Keratinocyte (primary cell): ENCODE measurements at regions not wholly inside any gene's neighbourhood (a gene's known extent, or its start where the extent isn't known, plus 50 kb on each side); places are given as distances from the start of the nearest gene placed in this dataset.

Experiments used
- DNase-seq: peaks from one replicate; pipeline ENCODE4 v3.0.0-alpha.2; 2011; ENCODE audit warnings: low read depth, missing footprints, low spot score
- FAIRE-seq: peaks from 2 replicates; lab custom pipeline; 2011; peaks lifted over from hg19 to GRCh38; lab: Jason Lieb, UNC
- H2AFZ ChIP-seq: 2 replicates; pipeline ENCODE4 v1.6.0; 2012; ENCODE audit warnings: low read length, control low read depth, inconsistent platforms; ENCODE audit not compliant: control insufficient read depth
- H3K27ac ChIP-seq: 2 replicates; pipeline ENCODE4 v1.5.1; 2011; ENCODE audit warnings: low read length; ENCODE audit not compliant: control insufficient read depth, insufficient read depth
- H3K27me3 ChIP-seq: 3 replicates; pipeline ENCODE4 v1.6.0; 2011; ENCODE audit warnings: low read length; ENCODE audit not compliant: control insufficient read depth, insufficient read depth; ENCODE audit errors: extremely low read depth
- H3K36me3 ChIP-seq, 2 experiments: 2 replicates in 1 of 2; 3 replicates in 1 of 2; pipeline ENCODE4 v1.5.1; 2011; ENCODE audit warnings: low read length in 2 of 2, mild to moderate bottlenecking in 1 of 2; ENCODE audit not compliant: control insufficient read depth in 2 of 2, insufficient read depth in 2 of 2; ENCODE audit errors: extremely low read depth in 1 of 2
- H3K4me1 ChIP-seq: 3 replicates; pipeline ENCODE4 v1.5.1; 2011; ENCODE audit warnings: low read length; ENCODE audit not compliant: control insufficient read depth, insufficient read depth; ENCODE audit errors: extremely low read depth
- H3K4me2 ChIP-seq: 3 replicates; pipeline ENCODE4 v1.6.0; 2011; ENCODE audit warnings: low read depth, low read length; ENCODE audit not compliant: control insufficient read depth, insufficient read depth; ENCODE audit errors: extremely low read depth
- H3K4me3 ChIP-seq, 3 experiments: fragments of 200-600 bp in 1 of 3; sonication (generic) in 1 of 3; 2 replicates in 2 of 3; 3 replicates in 1 of 3; pipeline ENCODE4 v1.5.1; 2011 to 2016; ENCODE audit warnings: low read length in 3 of 3, mild to moderate bottlenecking in 3 of 3, control low read depth in 2 of 3, inconsistent platforms in 1 of 3, low read depth in 1 of 3, mixed read lengths in 1 of 3, mixed run types in 1 of 3, moderate library complexity in 1 of 3; ENCODE audit not compliant: control insufficient read depth in 2 of 3, insufficient read depth in 2 of 3; ENCODE audit errors: extremely low read depth in 1 of 3
- H3K79me2 ChIP-seq: 2 replicates; pipeline ENCODE4 v1.6.0; 2012; ENCODE audit warnings: low read length; ENCODE audit not compliant: control insufficient read depth, insufficient read depth
- H3K9ac ChIP-seq: 3 replicates; pipeline ENCODE4 v1.6.0; 2011; ENCODE audit warnings: low read length; ENCODE audit not compliant: control insufficient read depth, insufficient read depth; ENCODE audit errors: extremely low read depth
- H3K9me1 ChIP-seq: 3 replicates; pipeline ENCODE4 v1.6.0; 2011; ENCODE audit warnings: low read length; ENCODE audit not compliant: control insufficient read depth, insufficient read depth; ENCODE audit errors: extremely low read depth
- H3K9me3 ChIP-seq: 2 replicates; pipeline ENCODE4 v1.5.1; 2012; ENCODE audit warnings: low read depth, low read length; ENCODE audit not compliant: control insufficient read depth
- H4K20me1 ChIP-seq: 3 replicates; pipeline ENCODE4 v1.6.0; 2011; ENCODE audit warnings: low read length; ENCODE audit not compliant: control insufficient read depth, insufficient read depth; ENCODE audit errors: extremely low read depth
- EZH2 ChIP-seq: IDR thresholded peaks from one replicate; pipeline ENCODE4 v1.6.1; 2012; ENCODE audit warnings: inconsistent platforms, mild to moderate bottlenecking, low read length, moderate library complexity
- dilution Hi-C: fragments of 300-500 bp; cut with MboI; formaldehyde crosslinking; loops from one replicate; pipeline ENCODE4 v1.7.0; 2020; ENCODE audit warnings: low sequenced_read_pairs; ENCODE audit not compliant: extremely low pct_ligation_motif_present
- TF ChIP-seq, protein P1 (sequence below), 3 experiments: IDR thresholded peaks in 1 of 3; conservative IDR thresholded peaks in 1 of 3; optimal IDR thresholded peaks in 1 of 3; 2 replicates in 2 of 3; 3 replicates in 1 of 3; pipeline versions ENCODE3 to v1.5.1; 2011; ENCODE audit warnings: low read length in 3 of 3, mild to moderate bottlenecking in 3 of 3, moderate library complexity in 2 of 3, control low read depth in 1 of 3, inconsistent platforms in 1 of 3; ENCODE audit not compliant: insufficient read depth in 2 of 3; ENCODE audit errors: extremely low read depth in 1 of 3

DNA sequence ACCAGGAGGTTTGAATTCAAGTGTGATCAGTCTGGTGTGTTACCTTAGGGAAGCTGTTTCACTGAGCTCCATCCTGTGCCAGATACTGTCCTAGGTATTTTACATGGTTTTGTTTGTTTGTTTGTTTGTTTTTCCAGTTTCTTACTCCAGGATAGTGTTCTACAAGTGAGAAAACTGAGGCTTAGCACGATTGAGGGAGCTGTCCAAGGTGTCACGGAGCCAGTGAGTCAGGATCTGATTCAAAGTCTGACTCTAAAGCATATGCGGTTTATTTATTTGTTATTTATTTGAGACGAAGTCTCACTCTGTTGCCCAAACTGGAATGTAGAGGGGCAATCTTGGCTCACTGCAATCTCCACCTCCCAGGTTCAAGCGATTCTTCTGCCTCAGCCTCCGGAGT, 79.7 kb upstream of the GNG2 start:
- H2AFZ ChIP-seq = no peak overlapping the region

DNA sequence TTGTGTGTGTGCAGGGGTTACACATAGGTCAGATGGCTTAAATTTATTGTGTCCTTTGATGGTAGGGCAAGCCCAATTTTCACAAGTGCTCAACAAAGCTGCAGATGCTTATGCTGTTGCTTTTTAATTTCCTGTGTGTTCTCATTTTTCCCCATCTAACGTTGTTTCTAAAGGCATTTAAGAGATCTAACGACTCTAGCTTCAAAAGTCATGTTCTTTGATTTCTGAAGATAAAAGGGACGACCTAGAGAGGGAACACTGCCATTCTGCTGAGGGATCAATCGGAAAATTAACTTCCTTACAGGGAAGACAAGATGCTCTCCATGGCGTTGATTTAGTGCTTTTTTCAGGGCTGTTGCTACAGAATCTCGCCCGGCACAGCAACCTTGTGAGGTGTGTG, 79.0 kb upstream of the GNG2 start:
- Histone ChIP-seq H3K79me2 (no peaks in the 10 kb centered on the region), H3K36me3 (no peaks in the 10 kb centered on the region), H3K4me1 (no peaks in the 10 kb centered on the region), H2AFZ (no peak overlapping the region), H3K4me3 (no peak overlapping the region), H3K9ac (no peak overlapping the region), H3K27me3 (peaks cover 7% of the 10 kb centered on the region), H3K9me1 (no peaks in the 10 kb centered on the region), H3K27ac (no peak overlapping the region), H3K4me2 (no peak overlapping the region), H4K20me1 (no peaks in the 10 kb centered on the region), H3K9me3 (peaks cover 3% of the 10 kb centered on the region)
- FAIRE-seq (no peak), DNase-seq (no peak)
- TF ChIP-seq, protein P1, sequence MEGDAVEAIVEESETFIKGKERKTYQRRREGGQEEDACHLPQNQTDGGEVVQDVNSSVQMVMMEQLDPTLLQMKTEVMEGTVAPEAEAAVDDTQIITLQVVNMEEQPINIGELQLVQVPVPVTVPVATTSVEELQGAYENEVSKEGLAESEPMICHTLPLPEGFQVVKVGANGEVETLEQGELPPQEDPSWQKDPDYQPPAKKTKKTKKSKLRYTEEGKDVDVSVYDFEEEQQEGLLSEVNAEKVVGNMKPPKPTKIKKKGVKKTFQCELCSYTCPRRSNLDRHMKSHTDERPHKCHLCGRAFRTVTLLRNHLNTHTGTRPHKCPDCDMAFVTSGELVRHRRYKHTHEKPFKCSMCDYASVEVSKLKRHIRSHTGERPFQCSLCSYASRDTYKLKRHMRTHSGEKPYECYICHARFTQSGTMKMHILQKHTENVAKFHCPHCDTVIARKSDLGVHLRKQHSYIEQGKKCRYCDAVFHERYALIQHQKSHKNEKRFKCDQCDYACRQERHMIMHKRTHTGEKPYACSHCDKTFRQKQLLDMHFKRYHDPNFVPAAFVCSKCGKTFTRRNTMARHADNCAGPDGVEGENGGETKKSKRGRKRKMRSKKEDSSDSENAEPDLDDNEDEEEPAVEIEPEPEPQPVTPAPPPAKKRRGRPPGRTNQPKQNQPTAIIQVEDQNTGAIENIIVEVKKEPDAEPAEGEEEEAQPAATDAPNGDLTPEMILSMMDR (optimal IDR thresholded peaks at IDR 0.05 in 1 of 3, IDR thresholded peaks at IDR 0.05 in 1 of 3, conservative IDR thresholded peaks at IDR 0.05 in 1 of 3; ENCODE audit: extremely low read depth in 1 of 3, insufficient read depth in 2 of 3, low read length in 3 of 3) = no peak
- TF ChIP-seq EZH2 = no peak
- dilution Hi-C loops = no loop called here

More for the DNA sequence above, 79.7 kb upstream of the GNG2 start:
- no peaks in the 10 kb centered on the region for H3K79me2 ChIP-seq
- no peak overlapping the region for H3K4me3 ChIP-seq
- no peaks in the 10 kb centered on the region for H4K20me1 ChIP-seq
- DNase-seq (no peak), FAIRE-seq (no peak)
- no peak overlapping the region for H3K9ac ChIP-seq
- dilution Hi-C loops = no loop called here
- no peaks in the 10 kb centered on the region for H3K4me1 ChIP-seq
- H3K9me3 ChIP-seq = peaks cover 3% of the 10 kb centered on the region
- H3K4me2 ChIP-seq = no peak overlapping the region
- H3K9me1 ChIP-seq = no peaks in the 10 kb centered on the region
- peaks cover 7% of the 10 kb centered on the region for H3K27me3 ChIP-seq
- TF ChIP-seq EZH2 = no peak
- TF ChIP-seq, protein P1 (optimal IDR thresholded peaks at IDR 0.05 in 1 of 3, IDR thresholded peaks at IDR 0.05 in 1 of 3, conservative IDR thresholded peaks at IDR 0.05 in 1 of 3; ENCODE audit: extremely low read depth in 1 of 3, insufficient read depth in 2 of 3, low read length in 3 of 3) = no peak
- no peaks in the 10 kb centered on the region for H3K36me3 ChIP-seq
- no peak overlapping the region for H3K27ac ChIP-seq
